DMS79 treated with DMSO at 0.1 percent for 48 hours (cell line): ENCODE measurements at regions not wholly inside any gene's neighbourhood (a gene's known extent, or its start where the extent isn't known, plus 50 kb on each side); places are given as distances from the start of the nearest gene placed in this dataset.
"Not testable (repeated sequence)": the region's sequence is repeated elsewhere in the genome, so short reads cannot be mapped to it uniquely, and the experiment has no call there.

Experiments
- DNase-seq: peaks from one replicate; lab custom pipeline; 2025; lab: John Stamatoyannopoulos, UW

- no peak for DNase-seq
Observed at GRCh38 chr18:1416074-1416473, 511.4 kb downstream of the ADCYAP1 start.

DNA sequence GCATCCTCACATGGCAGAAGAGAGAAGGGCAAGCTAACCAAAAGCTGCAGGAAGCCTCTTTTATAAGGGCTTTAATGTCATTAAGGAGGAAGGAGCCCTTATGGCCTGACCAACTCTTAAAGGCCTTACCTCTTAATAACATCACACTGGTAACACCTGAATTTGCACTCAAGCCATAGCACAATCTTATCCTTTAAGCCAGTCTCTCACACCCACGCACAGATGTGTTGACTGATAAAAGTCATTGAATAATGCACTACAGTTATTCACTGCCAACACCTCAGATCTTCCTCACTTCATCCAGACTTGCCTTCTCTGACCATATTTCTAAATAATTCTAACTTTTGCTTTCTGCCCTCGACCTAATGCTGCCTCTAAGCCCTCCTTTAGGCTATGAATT, 516.8 kb downstream of the ADCYAP1 start:
- no peak for DNase-seq

DNA sequence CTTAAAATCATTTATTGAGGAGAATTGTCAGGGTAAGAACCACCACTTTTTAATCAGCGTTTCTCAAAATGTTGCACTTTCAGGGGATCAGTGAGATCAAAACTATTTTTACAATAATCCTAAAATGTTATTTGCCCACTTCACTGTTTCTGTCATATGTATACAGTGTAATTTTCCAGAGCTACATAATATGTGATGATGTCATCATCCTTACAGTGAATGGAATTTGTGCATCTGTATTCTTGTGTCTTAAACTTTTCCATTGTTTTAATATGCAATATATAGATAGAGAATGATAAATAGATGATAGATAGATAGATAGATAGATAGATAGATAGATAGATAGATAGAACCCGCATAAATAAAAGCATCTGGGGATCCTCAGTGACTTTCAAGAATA, 518.0 kb downstream of the ADCYAP1 start:
- DNase-seq, result no peak

- no peak for DNase-seq
Observed at GRCh38 chr18:1425679-1426078, 521.0 kb downstream of the ADCYAP1 start.

DNA sequence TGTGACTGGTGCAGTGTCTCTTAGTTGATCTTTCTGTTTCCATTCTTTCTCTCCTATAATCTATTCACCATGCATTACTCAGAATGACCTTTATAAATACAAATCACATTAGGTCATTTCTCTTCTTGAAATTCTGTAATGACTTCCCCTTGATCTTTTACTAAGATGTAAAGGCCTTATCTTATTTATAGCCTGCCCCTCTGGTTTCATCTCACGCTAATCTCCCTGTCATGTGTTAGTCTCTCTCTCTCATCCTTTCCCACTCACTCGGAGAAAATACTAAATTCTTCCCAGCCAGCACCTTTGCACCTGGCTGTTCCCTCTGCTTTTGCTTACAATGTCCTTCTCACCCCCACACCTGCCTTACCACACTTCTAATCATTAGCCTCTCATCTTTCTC, 530.8 kb downstream of the ADCYAP1 start:
- no peak for DNase-seq

- DNase-seq, result no peak
Observed at GRCh38 chr18:1436199-1436598, 531.5 kb downstream of the ADCYAP1 start.

DNA sequence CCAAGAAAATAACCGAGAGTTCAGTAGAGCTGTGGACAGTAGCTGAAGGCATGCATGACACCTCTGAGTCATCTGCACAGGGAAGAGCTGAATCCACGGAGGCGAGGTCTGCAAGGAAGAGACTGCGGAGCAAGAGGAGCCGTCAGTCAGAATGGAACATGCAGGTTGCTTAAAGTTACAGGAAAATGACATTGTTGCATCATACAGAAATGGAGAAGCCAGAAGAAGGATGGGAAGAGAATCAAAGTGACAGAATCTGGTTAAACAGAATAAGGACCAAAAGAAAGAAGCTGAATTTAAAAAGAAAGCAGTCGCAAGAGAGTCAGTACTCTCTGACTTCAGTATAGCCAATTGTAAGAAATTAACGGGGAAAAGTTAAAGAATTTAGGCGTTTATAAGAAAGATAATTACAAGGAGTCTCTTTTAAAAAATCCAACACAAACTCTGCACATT, 533.8 kb downstream of the ADCYAP1 start:
- no peak for DNase-seq

DNA sequence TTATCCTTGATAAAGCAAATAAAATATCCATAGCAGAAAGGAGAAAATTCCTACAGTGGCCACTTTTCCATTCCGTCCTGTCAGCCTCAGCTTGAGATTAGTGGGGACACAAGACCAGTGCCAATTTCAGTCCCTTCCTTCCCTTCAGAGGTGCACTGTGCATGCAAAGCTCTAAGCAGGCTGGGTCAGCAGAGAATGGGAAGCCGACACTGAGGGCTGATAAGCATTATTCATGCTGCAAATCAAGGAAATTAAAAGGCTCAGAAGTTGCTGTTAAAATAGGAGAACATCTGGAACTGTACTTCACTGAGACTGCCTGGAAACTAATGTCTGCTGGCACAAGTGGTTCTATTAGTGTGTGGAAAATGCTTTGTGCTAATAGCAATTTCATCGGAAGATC, 534.3 kb downstream of the ADCYAP1 start:
- DNase-seq, result peak; percentile 58

DNA sequence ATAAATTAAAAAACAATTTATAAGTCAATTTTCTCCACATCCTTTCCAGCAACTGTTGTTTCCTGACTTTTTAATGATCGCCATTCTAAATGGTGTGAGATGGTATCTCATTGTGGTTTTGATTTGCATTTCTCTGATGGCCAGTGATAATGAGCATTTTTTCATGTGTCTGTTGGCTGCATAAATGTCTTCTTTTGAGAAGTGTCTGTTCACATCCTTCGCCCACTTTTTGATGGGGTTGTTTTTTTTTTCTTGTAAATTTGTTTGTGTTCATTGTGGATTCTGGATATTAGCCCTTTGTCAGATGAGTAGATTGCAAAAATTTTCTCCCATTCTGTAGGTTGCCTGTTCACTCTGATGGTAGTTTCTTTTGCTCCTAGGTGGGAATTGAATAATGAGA, 539.4 kb downstream of the ADCYAP1 start:
- not testable (repeated sequence) for DNase-seq

DNA sequence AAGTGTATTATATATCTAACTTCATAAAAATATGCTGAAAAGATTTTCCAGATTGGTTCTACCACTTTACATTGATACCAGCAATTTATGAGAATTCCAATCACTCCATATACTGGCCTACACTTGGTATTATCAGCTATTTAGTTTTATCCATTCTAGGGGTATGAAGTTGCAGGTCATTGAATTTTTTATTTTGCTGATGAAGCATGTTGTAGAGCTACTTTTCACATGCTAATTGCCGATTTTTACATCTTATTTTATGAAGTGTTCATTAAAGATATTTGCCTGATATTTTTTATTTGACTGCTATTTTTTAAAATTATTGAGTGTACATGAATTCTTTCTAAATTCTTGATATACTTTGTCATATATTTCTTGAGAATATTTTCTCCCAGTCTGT, 542.1 kb downstream of the ADCYAP1 start:
- no peak for DNase-seq

- DNase-seq, result no peak
Observed at GRCh38 chr18:1452821-1453220, 548.1 kb downstream of the ADCYAP1 start.

GRCh38 chr18:1455605-1456004, 550.9 kb downstream of the ADCYAP1 start:
- DNase-seq, result no peak

DNA sequence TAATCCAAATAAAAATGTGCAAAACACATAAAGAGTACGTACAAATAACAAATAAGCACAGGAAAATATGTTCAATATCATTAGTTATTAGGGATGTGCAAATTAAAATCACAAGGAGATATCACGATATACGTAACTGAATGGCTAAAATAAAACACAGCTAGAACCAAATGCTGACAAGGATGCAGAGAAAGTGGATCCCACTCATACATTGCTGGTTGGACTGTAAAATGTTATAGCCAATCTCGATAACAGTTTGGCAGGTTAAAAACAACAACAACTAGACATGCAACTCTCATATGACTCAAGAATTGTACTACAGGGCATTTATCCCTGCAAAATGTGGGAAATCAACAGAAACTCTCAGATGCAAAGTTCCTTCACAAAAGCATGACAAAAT, 553.9 kb downstream of the ADCYAP1 start:
- no peak for DNase-seq

GRCh38 chr18:1463981-1464380, 559.3 kb downstream of the ADCYAP1 start:
- no peak for DNase-seq

DNA sequence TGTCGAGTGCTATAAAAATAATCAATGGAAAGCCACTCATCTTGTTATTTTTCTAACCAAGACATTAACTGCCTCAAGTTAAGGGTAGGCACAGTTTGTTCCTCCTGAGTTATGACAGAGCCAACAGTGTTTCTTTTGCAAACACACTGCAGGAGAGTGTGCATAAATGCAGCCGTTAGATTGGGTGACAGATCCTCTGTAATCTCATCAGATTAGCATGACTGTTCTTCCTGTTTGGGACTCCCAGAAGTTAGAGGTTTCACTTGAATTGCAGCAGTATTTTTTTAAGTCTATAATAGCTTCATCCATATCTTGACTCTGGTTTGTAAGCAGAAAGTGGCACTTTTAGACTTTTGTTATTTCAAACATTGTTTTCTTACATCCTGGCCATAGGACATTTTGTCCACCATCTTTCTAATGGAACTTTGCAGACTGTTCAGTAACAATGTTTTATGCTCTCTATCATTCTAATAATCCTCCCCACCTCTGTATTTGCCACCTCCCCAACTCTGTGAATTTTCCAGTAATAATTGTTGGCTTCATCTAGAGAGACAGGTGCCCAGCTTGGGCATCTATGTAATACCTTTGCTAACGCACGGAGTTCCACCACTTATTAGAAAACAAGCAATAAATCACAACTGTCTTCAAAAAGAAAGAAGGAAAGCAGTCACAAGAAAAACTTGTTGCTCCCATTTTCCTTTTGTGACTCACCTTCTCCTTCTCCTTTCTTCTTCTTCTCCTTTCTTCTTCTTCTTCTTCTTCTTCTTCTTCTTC, 560.0 kb downstream of the ADCYAP1 start:
- no peak for DNase-seq

DNA sequence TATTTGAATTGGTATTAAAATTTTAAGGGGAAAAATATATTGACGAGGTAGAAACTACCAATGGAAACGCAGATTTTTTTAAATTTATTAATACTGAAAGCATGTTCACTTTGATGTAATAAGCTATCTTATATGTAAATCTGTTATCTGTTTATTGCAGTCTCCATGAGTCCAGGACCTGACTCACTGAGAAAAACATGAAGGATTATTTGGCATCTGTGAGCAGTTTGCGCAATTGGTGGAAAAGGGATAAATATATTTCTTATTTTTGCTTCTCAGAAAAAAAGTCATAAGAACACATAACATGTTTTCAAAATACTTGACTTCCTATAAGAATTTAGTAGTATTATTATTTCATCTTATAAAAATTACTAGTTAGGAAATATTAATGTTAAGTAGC, 561.4 kb downstream of the ADCYAP1 start:
- no peak for DNase-seq

GRCh38 chr18:1467461-1467964, 562.8 kb downstream of the ADCYAP1 start:
- DNase-seq, result no peak

DNA sequence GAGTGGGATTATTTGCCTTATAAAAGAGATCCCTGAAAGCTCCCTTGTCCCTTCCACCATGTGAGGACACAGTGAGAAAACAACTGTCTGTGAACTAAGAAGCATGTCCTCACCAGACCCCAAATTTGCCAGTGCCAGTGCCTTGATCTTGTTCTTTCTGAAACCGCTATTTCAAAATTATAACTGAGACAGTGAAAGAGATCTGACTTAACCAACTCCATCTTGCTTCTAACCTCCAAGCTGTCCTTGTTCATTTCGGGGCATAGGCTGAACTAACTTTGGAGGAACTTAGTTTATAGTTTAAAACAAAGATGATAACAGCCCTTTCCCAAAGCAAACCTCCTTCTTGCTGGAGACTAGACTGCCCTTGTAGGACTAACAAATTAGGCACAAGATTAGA, 563.9 kb downstream of the ADCYAP1 start:
- DNase-seq, result no peak

- no peak for DNase-seq
Observed at GRCh38 chr18:1475867-1476266, 571.2 kb downstream of the ADCYAP1 start.

DNA sequence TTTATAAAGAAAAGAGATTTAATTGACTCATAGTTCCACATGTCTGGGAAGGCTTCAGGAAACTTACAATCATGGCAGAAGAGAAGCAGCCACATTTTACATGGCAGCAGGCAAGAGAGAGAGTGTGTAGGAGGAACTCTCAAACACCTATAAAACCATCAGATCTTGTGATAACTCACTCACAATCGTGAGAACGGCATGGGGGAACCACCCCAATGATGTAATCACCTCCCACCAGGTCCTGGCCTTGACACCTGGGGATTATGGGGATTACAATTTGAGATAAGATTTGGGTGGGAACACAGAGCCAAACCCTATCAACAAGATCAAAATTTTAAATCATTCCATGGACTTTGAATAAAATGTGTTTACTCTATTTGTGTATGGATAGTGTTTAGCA, 575.6 kb downstream of the ADCYAP1 start:
- DNase-seq, result no peak

DNA sequence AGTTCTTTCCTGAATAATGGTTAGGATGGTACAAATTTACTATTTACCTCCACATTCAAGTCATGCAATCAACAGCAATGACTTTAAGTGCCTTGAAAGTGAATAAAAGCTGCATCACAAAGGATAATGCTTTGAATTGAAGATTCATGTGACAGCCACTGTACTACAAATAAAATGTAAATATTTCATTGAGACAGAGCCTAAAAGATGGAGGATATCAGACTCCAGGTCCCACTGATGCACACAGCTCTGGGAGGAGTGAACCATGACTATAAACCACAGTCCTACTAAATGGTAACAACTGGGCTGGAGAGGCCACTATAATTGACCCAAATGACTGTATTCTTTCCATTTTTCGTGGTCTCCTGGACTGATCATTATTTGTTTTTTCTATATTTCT, 576.9 kb downstream of the ADCYAP1 start:
- DNase-seq, result no peak

GRCh38 chr18:1483385-1483784, 578.7 kb downstream of the ADCYAP1 start:
- no peak for DNase-seq

- no peak for DNase-seq
Observed at GRCh38 chr18:1487457-1487856, 582.8 kb downstream of the ADCYAP1 start.

- DNase-seq, result no peak
Observed at GRCh38 chr18:1488394-1488793, 583.7 kb downstream of the ADCYAP1 start.
